Stimulated activated CD4-positive, alpha-beta T cell treated with anti-CD3 and anti-CD28 coated beads, Interleukin-1b, Interleukin-23, amount 100 ng/mL, for 24 hours (primary cell): ENCODE measurements at regions not wholly inside any gene's neighbourhood (a gene's known extent, or its start where the extent isn't known, plus 50 kb on each side); places are given as distances from the start of the nearest gene placed in this dataset.

ENCODE experiments used
- DNase-seq, 4 experiments: peaks; one replicate each; pipeline ENCODE4 v3.0.0-alpha.2; 2020; ENCODE audit warnings: low read depth in 4 of 4, low spot score in 1 of 4

GRCh38 chr14:48900565-48900964 is 685.6 kb downstream of the RPS29 start:
- DNase-seq, result no peak

GRCh38 chr14:48890333-48890732 is 695.8 kb downstream of the RPS29 start:
- no peak for DNase-seq

GRCh38 chr14:48876806-48877340 is 709.3 kb downstream of the RPS29 start:
- DNase-seq, result no peak

- no peak for DNase-seq
Measured at GRCh38 chr14:48874711-48875110, 711.5 kb downstream of the RPS29 start.

- DNase-seq, result no peak
Measured at GRCh38 chr14:48857366-48857765, 728.8 kb downstream of the RPS29 start.

DNA sequence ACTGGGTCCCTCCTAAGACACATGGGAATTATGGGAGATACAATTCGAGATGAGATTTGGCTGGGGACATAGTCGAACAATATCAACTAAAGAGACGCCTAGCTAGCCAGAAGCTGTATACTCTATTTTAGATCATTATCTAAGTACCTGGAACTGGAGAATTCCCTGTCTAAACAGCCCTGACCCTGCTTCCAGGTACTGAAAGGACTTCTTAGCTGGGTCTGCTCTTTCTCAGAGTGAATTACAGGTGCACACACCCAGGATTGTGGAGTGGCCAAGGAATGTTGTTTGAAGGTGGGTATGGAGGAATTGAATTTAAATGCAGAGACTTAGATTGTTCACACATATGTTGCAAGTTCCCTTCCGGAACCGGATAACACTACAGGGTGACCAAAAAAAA is 733.0 kb downstream of the RPS29 start:
- DNase-seq, result no peak

- DNase-seq, result no peak
Measured at GRCh38 chr14:48849741-48850322, 736.3 kb downstream of the RPS29 start.

- DNase-seq, result no peak
Measured at GRCh38 chr14:48842785-48843184, 743.4 kb downstream of the RPS29 start.

DNA sequence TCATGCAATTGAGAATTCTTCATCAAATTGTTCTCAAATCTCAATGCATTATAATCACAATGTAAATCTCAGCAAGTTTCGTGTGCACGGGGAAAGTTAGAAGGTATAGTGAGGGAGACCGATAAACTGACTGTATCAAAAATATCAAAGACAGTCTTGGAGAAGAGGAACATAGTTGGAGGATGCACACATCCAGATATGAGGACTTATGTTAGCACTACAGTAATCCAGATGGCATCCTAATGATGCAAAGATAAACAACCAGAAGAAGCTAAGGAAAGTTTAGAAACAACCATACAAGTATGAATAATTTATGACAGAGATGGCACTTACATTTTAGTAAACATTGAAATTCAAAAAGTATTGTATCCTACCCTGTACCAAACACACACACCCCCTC is 760.1 kb downstream of the RPS29 start:
- no peak for DNase-seq

DNA sequence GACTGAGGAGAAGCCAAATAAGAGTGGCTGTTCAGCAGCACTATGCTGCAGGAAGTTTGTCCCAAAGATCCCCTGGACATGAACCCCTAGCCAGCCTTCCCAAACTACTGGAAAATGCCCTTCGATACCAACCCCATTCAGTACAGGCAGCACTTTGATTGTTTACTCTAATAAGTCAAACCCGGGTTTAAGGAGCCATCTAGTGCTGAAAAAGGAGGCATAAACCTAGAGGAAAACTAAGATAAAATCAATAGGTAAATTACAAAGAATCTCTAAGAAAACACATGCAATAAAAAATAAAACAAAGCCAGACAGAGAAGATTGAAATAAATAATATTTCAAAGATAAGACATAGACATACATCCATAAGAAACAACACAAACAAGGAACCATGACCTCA is 771.6 kb downstream of the RPS29 start:
- DNase-seq, result no peak

DNA sequence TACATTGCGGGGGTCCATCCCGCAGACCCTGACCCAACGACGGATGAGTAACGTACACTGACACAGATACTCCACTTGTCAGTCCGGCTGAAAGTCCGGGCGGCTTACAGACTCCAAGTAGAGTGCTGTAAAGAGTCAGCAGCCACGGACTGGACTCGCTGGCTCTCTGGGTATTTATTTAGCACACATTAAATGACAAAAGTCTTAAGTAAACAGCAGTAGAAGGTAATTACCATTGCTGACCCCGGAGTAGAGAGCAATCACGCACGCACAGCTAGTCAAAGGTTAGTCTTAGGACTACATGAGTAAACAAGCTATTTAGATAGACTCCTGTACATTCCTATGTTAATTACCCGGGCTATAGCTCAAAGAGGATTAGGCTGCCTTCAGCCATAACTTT is 780.9 kb downstream of the RPS29 start:
- DNase-seq, result no peak

GRCh38 chr14:48792376-48793024 is 793.7 kb downstream of the RPS29 start:
- no peak for DNase-seq

DNA sequence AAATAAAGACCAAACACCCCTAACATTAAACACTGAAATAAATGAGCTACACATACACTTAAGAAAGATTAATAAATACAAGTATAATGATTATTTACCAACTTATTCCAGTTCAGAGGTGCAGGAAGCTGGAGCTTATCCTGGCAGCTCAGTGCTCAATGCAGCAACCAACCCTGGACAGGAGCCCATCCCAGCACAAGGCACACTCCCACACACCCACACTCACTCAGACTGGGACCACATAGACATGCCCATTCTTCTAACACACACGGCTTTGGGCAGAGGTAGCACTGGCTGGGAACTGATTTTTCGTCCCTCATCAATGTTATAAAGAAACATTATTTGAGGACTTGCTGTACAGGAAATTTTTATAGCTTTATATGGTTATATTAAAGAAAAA is 797.4 kb downstream of the RPS29 start:
- DNase-seq, result no peak

DNA sequence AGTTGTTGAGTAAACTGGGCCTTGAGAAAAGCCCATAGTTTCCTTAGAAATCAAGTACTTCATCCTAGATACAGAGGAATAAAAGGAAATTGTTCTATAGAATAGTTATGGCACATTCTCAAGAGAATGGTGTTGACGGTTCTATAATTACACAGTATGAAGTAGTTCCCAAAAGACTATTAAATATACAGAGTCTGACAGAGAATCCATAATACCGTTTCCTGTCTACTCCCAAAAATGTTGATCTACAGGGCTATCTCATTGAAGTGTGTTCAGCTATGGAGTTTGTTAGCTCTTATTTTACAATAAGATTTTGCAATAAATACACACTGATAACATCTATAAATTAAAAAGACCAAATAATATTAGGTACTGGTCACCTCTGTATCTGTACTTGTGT is 799.7 kb downstream of the RPS29 start:
- DNase-seq, result no peak

- DNase-seq, result no peak
Measured at GRCh38 chr14:48771717-48772116, 814.5 kb downstream of the RPS29 start.

DNA sequence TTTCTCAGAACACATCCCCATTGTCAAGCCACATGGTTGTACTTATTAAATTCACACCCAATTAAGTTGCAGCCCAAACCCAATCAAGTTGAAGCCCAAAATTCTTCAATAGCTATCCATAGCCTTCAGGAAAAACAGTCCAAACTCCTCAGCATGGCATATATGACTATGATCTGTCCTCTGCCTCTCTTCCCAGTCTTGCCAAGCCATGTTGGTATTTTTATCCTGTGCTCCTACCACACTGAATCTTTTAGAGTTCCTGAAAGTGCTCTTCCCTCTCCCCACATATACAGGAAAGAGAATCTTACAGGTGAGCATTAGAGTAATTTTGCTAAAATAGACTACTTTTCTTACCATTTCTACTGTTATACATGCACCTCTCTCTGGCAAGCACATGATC is 834.9 kb downstream of the RPS29 start:
- no peak for DNase-seq

- no peak for DNase-seq
Measured at GRCh38 chr14:48748151-48748675, 838.0 kb downstream of the RPS29 start.

GRCh38 chr14:48747561-48748089 is 838.6 kb downstream of the RPS29 start:
- no peak for DNase-seq

- no peak for DNase-seq
Measured at GRCh38 chr14:48744202-48744601, 842.0 kb downstream of the RPS29 start.

GRCh38 chr14:48738186-48738925 is 847.8 kb downstream of the RPS29 start:
- DNase-seq, result no peak

- no peak for DNase-seq
Measured at GRCh38 chr14:48735607-48736006, 850.6 kb downstream of the RPS29 start.

- DNase-seq, result no peak
Measured at GRCh38 chr14:48731260-48731659, 854.9 kb downstream of the RPS29 start.
